Caco-2 (cell line): ENCODE measurements at regions not wholly inside any gene's neighbourhood (a gene's known extent, or its start where the extent isn't known, plus 50 kb on each side); places are given as distances from the start of the nearest gene placed in this dataset.
"Not testable (repeated sequence)": the region's sequence is repeated elsewhere in the genome, so short reads cannot be mapped to it uniquely, and the experiment has no call there.

Source experiments
- BruUV-seq: library from RNA; stranded (reverse); fragments of 400-500 nt; replicated peaks from 2 replicates; lab custom pipeline; 2021; lab: Mats Ljungman, UMichigan
- CTCF ChIA-PET: fragments of 300-600 bp; sonication (Branson Sonifier 250); formaldehyde crosslinking; loops from one replicate; lab custom pipeline; 2022; ENCODE audit warnings: antibody characterized with exemption; lab: Charles Lee
- POLR2A ChIA-PET: fragments of 300-600 bp; sonication (Branson Sonifier 250); formaldehyde crosslinking; loops from one replicate; lab custom pipeline; 2022; ENCODE audit warnings: antibody characterized with exemption; lab: Charles Lee
- DNase-seq, 2 experiments: peaks; one replicate each; pipeline versions ENCODE4 v3.0.0 to v3.0.0-alpha.2; 2020 to 2022
- H3K27me3 ChIP-seq: replicated peaks from 2 replicates; pipeline ENCODE4 v1.6.0; 2011; ENCODE audit warnings: low read length; ENCODE audit not compliant: control insufficient read depth, insufficient read depth
- H3K36me3 ChIP-seq: 2 replicates; pipeline ENCODE4 v1.5.1; 2011; ENCODE audit warnings: low read length; ENCODE audit not compliant: control insufficient read depth, insufficient read depth
- H3K4me1 ChIP-seq: fragments of 250-450 bp; sonication (Bioruptor Pico); 2 replicates; pipeline ENCODE4 v1.5.1; 2020; ENCODE audit warnings: mild to moderate bottlenecking
- H3K4me3 ChIP-seq: 2 replicates; pipeline ENCODE4 v1.5.1; 2011; ENCODE audit warnings: low read depth, mild to moderate bottlenecking, control low read depth, low read length
- H3K9me3 ChIP-seq: fragments of 250-450 bp; sonication (Bioruptor Pico); 2 replicates; pipeline ENCODE4 v1.5.1; 2020; ENCODE audit warnings: mild to moderate bottlenecking, moderate library complexity
- H3K27ac Mint-ChIP-seq: one replicate; pipeline ENCODE4 v1.8.0; 2022; ENCODE audit warnings: mixed read lengths; ENCODE audit not compliant: unreplicated experiment
- H3K27me3 Mint-ChIP-seq: one replicate; pipeline ENCODE4 v1.8.0; 2022; ENCODE audit warnings: mixed read lengths; ENCODE audit not compliant: insufficient read depth, unreplicated experiment
- H3K36me3 Mint-ChIP-seq: one replicate; pipeline ENCODE4 v1.8.0; 2022; ENCODE audit warnings: mild to moderate bottlenecking, mixed read lengths; ENCODE audit not compliant: insufficient read depth, unreplicated experiment
- H3K4me1 Mint-ChIP-seq: one replicate; pipeline ENCODE4 v1.8.0; 2022; ENCODE audit warnings: low read depth, mixed read lengths; ENCODE audit not compliant: unreplicated experiment
- H3K4me3 Mint-ChIP-seq: one replicate; pipeline ENCODE4 v1.8.0; 2022; ENCODE audit warnings: mild to moderate bottlenecking, moderate library complexity, mixed read lengths; ENCODE audit not compliant: unreplicated experiment
- H3K9me3 Mint-ChIP-seq: one replicate; pipeline ENCODE4 v1.8.0; 2022; ENCODE audit warnings: mixed read lengths; ENCODE audit not compliant: unreplicated experiment
- intact Hi-C: fragments of 100-400 bp; cut with micrococcal nuclease; formaldehyde crosslinking; loops from one replicate; pipeline ENCODE4 v1.10.0; 2022; ENCODE audit not compliant: unreplicated experiment

DNA sequence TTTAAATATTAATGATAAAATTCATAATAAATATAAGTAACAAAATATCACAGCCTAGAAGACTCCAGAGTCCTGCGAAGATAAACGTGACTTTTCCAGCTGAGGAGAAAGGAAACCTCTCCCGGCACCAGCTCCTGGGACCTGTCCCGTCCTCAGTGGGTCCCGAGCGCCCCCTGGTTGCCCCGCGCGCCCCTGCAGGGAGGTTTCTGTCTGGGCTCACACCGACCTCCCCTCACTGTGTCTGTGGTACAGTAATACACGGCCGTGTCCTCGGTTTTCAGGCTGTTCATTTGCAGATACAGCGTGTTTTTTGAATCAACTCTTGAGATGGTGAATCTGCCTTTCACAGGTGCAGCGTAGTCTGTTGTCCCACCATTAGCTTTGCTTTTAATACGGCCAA, 478.7 kb downstream of the TP53TG3F start:
- H3K9me3 ChIP-seq, H3K27ac Mint-ChIP-seq, H3K4me3 ChIP-seq, intact Hi-C loops, CTCF ChIA-PET, H3K27me3 ChIP-seq, H3K4me1 ChIP-seq, H3K4me3 Mint-ChIP-seq, POLR2A ChIA-PET, H3K4me1 Mint-ChIP-seq, H3K36me3 ChIP-seq, H3K27me3 Mint-ChIP-seq, H3K9me3 Mint-ChIP-seq, BruUV-seq, H3K36me3 Mint-ChIP-seq: not testable (repeated sequence)
- DNase-seq = peak; percentile 39

DNA sequence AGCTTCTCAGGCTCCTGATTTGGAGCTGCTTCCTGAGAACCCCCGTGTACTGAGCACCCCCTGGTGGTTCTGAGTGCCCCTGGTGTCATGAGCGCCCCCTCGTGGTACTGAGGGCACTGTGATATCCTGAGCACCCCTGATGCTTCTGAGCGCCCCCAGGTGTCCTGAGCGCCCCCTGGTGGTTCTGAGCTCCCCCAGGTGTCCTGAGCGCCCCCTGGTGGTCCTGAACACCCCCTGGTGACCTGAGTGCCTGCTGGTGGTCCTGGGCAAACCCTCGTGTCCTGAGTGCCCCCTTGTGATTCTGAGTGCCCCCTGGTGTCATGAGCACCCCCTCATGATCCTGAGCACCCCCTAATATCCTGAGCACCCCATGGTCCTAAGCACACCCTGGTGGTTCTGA, 502.1 kb downstream of the TP53TG3F start:
- H3K27me3 Mint-ChIP-seq, H3K4me3 Mint-ChIP-seq, H3K9me3 ChIP-seq, H3K4me3 ChIP-seq, H3K4me1 ChIP-seq, intact Hi-C loops, H3K27me3 ChIP-seq, CTCF ChIA-PET, H3K27ac Mint-ChIP-seq, H3K36me3 Mint-ChIP-seq, BruUV-seq, POLR2A ChIA-PET, H3K36me3 ChIP-seq, H3K9me3 Mint-ChIP-seq, H3K4me1 Mint-ChIP-seq: not testable (repeated sequence)
- peak in 1 of 2 experiments; percentile 21 for DNase-seq

DNA sequence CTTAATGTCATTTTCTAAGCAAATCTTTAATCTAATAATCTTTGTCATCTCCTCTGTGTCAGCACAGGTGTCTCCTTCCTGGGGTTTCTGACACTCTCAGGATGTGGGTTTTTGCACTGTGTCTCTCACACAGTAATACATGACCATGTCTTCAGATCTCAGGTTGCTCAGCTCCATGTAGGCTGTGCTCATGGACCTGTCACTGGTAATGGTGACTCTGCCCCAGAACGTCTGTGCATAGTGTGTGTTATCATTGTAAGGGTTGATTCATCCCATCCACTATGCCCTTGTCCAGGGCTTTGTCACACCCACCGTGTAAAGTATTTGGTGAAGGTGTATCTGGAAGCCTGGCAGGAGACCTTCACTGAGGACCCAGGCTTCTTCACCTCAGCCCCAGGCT, 506.1 kb downstream of the TP53TG3F start:
- H3K4me1 Mint-ChIP-seq, H3K27me3 Mint-ChIP-seq, H3K4me3 Mint-ChIP-seq, H3K9me3 Mint-ChIP-seq, H3K27ac Mint-ChIP-seq, CTCF ChIA-PET, intact Hi-C loops, DNase-seq, H3K4me3 ChIP-seq, H3K27me3 ChIP-seq, H3K9me3 ChIP-seq, H3K36me3 ChIP-seq, H3K36me3 Mint-ChIP-seq, BruUV-seq, H3K4me1 ChIP-seq, POLR2A ChIA-PET: not testable (repeated sequence)

DNA sequence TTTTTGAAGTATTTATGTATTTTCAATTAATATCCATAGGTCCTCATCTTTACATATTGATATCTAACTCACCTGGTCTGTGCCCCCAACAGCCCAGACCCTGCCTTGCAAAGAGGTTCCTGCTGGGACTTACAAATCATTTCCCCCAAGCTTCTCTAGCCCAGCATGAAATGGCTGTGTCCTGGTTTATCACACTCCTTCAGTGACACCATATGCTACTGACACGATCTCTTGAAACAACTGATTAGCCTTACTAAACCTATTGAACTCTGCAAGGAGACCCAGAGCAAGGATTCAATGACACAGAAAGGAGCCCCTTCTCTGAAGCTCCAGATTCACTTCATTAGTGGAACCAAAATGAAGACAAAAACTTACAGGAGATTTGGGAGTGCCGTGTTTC, 507.4 kb downstream of the TP53TG3F start:
- intact Hi-C loops, BruUV-seq: not testable (repeated sequence)

DNA sequence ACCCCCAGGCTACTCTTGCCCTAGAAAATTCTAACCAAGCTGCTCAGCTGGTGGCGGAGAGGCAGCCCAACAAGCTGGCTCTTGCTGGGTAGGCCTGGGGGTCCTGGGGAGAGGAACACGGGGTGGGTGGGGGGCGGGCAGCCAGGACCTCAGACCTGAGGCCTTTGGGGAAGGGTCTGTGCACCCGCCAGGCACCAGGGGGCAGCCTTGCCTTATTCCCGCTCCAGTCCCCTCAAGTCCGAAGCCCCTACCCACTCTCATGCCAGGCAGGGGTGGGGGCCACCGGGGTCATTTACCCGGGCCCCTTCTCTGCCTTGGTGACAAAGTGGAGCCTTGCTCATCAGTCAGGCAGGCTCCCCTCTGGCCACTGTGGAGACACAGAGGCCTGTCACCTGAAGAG, 515.1 kb downstream of the TP53TG3F start:
- H3K36me3 ChIP-seq, H3K9me3 Mint-ChIP-seq, CTCF ChIA-PET, H3K4me3 ChIP-seq, POLR2A ChIA-PET, H3K27me3 ChIP-seq, H3K9me3 ChIP-seq, BruUV-seq, H3K4me1 Mint-ChIP-seq, H3K27ac Mint-ChIP-seq, H3K4me3 Mint-ChIP-seq, H3K27me3 Mint-ChIP-seq, intact Hi-C loops, DNase-seq, H3K36me3 Mint-ChIP-seq, H3K4me1 ChIP-seq: not testable (repeated sequence)

More for the DNA sequence above, 507.4 kb downstream of the TP53TG3F start:
- CTCF ChIA-PET, H3K36me3 ChIP-seq, H3K27ac Mint-ChIP-seq, H3K27me3 Mint-ChIP-seq, DNase-seq, POLR2A ChIA-PET, H3K36me3 Mint-ChIP-seq, H3K9me3 Mint-ChIP-seq, H3K4me1 ChIP-seq, H3K4me1 Mint-ChIP-seq, H3K27me3 ChIP-seq, H3K4me3 ChIP-seq, H3K9me3 ChIP-seq, H3K4me3 Mint-ChIP-seq: not testable (repeated sequence)

DNA sequence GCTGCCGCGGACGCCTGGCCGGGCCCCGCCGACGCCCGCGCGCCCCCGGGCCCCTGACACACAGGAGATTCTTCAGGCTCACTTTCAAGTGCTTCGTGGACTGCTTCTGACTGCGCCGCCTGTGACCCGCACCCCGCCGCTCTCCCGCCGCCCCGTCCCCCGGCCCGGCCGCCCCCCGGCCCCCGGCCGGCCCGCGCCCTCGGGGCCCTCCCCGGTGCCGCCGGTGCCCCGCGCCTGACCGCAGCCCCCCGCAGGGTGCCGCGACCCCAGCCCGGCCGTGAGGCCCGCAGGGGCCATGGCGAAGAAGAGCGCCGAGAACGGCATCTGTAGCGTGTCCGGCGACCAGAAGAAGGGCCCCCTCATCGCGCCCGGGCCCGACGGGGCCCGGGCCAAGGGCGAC, 516.3 kb downstream of the TP53TG3F start:
- H3K4me1 Mint-ChIP-seq, H3K4me3 ChIP-seq, intact Hi-C loops, H3K36me3 Mint-ChIP-seq, H3K27ac Mint-ChIP-seq, H3K9me3 Mint-ChIP-seq, H3K27me3 Mint-ChIP-seq, H3K9me3 ChIP-seq, H3K27me3 ChIP-seq, H3K36me3 ChIP-seq, POLR2A ChIA-PET, BruUV-seq, H3K4me1 ChIP-seq, H3K4me3 Mint-ChIP-seq, CTCF ChIA-PET, DNase-seq: not testable (repeated sequence)

DNA sequence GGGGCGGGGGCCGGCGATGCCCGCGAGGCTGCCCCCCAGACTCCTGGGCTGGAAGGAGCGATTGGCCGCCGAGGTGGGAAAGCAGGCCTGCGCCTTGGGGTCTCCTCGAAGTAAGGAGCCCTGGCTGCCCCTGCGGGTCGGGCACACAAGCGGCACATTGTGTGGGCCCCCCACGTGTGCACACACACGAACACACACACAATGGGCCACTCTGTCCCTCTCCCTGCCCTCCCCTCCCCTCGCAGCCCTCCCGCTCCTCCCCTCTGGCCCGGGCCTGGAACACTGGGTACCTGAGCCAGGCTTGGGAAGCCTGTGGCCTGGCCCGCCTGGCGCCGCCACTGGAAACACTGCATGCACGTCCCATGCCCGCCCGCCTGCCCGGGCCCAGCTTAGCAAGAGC, 517.1 kb downstream of the TP53TG3F start:
- H3K4me3 Mint-ChIP-seq, CTCF ChIA-PET, H3K36me3 Mint-ChIP-seq, H3K9me3 Mint-ChIP-seq, BruUV-seq, POLR2A ChIA-PET, H3K36me3 ChIP-seq, intact Hi-C loops, H3K27ac Mint-ChIP-seq, H3K27me3 Mint-ChIP-seq, H3K4me1 Mint-ChIP-seq, DNase-seq, H3K9me3 ChIP-seq, H3K27me3 ChIP-seq, H3K4me3 ChIP-seq, H3K4me1 ChIP-seq: not testable (repeated sequence)
